SK-N-SH treated with all-trans-retinoic acid at 6 μM for 48 hours (cell line): ENCODE measurements at regions not wholly inside any gene's neighbourhood (a gene's known extent, or its start where the extent isn't known, plus 50 kb on each side); places are given as distances from the start of the nearest gene placed in this dataset.

Experiments
- ARNTL ChIP-seq: fragments of 450-650 bp; formaldehyde crosslinking; IDR thresholded peaks from 2 replicates; pipeline ENCODE4 v1.5.0; 2020; ENCODE audit warnings: low read depth, mild to moderate bottlenecking, moderate library complexity, borderline replicate concordance
- SNAI2 ChIP-seq: fragments of 250-450 bp; sonication (Bioruptor Pico); IDR thresholded peaks from 2 replicates; pipeline ENCODE4 v1.5.0; 2020; ENCODE audit warnings: mild to moderate bottlenecking, moderate library complexity
- TCF4 ChIP-seq: fragments of 250-450 bp; sonication (Bioruptor Pico); IDR thresholded peaks from 2 replicates; pipeline ENCODE4 v1.8.0; 2021; ENCODE audit warnings: mild to moderate bottlenecking, moderate library complexity, borderline replicate concordance
- TOX ChIP-seq: fragments of 250-450 bp; sonication (Bioruptor Pico); IDR thresholded peaks from 2 replicates; pipeline ENCODE4 v1.8.0; 2021; ENCODE audit warnings: mild to moderate bottlenecking, moderate library complexity, borderline replicate concordance
- ZC3H10 ChIP-seq: fragments of 250-450 bp; sonication (Bioruptor Pico); IDR thresholded peaks from 2 replicates; pipeline ENCODE4 v1.5.1; 2021; ENCODE audit warnings: mild to moderate bottlenecking, moderate library complexity
- ZFP3 ChIP-seq: fragments of 250-450 bp; sonication (Bioruptor Pico); IDR thresholded peaks from 2 replicates; pipeline ENCODE4 v1.5.0; 2020; ENCODE audit warnings: mild to moderate bottlenecking, moderate library complexity
- TF ChIP-seq, protein P1 (sequence below): fragments of 250-450 bp; sonication (Bioruptor Pico); IDR thresholded peaks from 2 replicates; pipeline ENCODE4 v1.8.0; 2020; ENCODE audit warnings: mild to moderate bottlenecking, moderate library complexity, borderline replicate concordance
- TF ChIP-seq, protein P2 (sequence below): fragments of 250-450 bp; sonication (Bioruptor Pico); IDR thresholded peaks from 2 replicates; pipeline ENCODE4 v1.5.1; 2021; ENCODE audit warnings: mild to moderate bottlenecking, moderate library complexity
- TF ChIP-seq, protein P3 (sequence below): fragments of 250-450 bp; sonication (Bioruptor Pico); IDR thresholded peaks from 2 replicates; pipeline ENCODE4 v1.8.0; 2021; ENCODE audit warnings: low read depth, mild to moderate bottlenecking, moderate library complexity, borderline replicate concordance

DNA sequence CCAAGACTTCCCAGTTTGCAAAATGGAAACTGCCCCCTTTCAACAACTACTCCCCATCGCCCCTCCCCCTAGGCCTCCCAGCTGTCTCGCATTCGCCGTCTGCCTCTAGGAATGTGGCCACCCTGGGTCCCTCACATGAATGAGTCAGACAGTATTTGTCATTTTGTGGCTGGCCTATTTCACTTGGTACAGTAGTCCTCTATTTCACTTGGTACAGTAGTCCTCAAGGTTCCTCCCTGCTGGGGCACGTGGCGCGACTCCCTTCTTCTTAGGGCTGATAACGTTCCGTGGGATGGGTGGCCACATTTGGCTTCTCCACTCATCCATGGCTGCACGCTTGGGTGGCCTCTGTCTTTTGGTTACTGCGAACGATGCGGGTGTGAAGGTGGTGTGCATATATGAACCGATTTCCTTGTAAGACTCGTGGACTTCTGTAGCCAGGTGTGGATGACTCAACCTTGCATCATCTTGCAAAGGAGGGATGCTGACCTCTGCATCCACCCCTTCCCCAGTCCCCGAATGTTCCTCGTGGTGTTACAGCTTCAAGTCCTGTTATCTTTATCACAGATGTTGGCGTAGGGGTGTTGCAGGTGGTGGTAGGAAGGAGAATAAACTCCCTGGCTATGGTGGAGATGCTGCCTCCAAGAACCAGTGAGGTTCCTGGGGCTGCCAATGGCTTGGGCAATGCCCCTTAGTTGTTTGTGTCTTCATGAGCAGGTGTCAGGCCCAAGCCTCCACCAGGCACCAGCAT lies 112.1 kb upstream of the SOX1 start:
- no peak for TF ChIP-seq TCF4
- TF ChIP-seq, protein P1, sequence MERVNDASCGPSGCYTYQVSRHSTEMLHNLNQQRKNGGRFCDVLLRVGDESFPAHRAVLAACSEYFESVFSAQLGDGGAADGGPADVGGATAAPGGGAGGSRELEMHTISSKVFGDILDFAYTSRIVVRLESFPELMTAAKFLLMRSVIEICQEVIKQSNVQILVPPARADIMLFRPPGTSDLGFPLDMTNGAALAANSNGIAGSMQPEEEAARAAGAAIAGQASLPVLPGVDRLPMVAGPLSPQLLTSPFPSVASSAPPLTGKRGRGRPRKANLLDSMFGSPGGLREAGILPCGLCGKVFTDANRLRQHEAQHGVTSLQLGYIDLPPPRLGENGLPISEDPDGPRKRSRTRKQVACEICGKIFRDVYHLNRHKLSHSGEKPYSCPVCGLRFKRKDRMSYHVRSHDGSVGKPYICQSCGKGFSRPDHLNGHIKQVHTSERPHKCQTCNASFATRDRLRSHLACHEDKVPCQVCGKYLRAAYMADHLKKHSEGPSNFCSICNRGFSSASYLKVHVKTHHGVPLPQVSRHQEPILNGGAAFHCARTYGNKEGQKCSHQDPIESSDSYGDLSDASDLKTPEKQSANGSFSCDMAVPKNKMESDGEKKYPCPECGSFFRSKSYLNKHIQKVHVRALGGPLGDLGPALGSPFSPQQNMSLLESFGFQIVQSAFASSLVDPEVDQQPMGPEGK = no peak
- TF ChIP-seq ARNTL (CRISPR knock-in tag) = no peak
- no peak for TF ChIP-seq TOX (CRISPR knock-in tag)
- TF ChIP-seq, protein P2, sequence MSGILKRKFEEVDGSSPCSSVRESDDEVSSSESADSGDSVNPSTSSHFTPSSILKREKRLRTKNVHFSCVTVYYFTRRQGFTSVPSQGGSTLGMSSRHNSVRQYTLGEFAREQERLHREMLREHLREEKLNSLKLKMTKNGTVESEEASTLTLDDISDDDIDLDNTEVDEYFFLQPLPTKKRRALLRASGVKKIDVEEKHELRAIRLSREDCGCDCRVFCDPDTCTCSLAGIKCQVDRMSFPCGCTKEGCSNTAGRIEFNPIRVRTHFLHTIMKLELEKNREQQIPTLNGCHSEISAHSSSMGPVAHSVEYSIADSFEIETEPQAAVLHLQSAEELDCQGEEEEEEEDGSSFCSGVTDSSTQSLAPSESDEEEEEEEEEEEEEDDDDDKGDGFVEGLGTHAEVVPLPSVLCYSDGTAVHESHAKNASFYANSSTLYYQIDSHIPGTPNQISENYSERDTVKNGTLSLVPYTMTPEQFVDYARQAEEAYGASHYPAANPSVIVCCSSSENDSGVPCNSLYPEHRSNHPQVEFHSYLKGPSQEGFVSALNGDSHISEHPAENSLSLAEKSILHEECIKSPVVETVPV (CRISPR knock-in tag) = no peak
- TF ChIP-seq ZC3H10 = no peak
- TF ChIP-seq, protein P3, sequence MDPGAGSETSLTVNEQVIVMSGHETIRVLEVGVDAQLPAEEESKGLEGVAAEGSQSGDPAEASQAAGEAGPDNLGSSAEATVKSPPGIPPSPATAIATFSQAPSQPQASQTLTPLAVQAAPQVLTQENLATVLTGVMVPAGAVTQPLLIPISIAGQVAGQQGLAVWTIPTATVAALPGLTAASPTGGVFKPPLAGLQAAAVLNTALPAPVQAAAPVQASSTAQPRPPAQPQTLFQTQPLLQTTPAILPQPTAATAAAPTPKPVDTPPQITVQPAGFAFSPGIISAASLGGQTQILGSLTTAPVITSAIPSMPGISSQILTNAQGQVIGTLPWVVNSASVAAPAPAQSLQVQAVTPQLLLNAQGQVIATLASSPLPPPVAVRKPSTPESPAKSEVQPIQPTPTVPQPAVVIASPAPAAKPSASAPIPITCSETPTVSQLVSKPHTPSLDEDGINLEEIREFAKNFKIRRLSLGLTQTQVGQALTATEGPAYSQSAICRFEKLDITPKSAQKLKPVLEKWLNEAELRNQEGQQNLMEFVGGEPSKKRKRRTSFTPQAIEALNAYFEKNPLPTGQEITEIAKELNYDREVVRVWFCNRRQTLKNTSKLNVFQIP (CRISPR knock-in tag) = no peak
- no peak for TF ChIP-seq SNAI2 (CRISPR knock-in tag)
- TF ChIP-seq ZFP3 (CRISPR knock-in tag) = no peak
